OCI-LY1 (cell line): ENCODE measurements at regions not wholly inside any gene's neighbourhood (a gene's known extent, or its start where the extent isn't known, plus 50 kb on each side); places are given as distances from the start of the nearest gene placed in this dataset.

ENCODE experiments used
- H2AFZ ChIP-seq: fragments of 200-600 bp; sonication (generic), shearing (Covaris generic); 2 replicates; pipeline ENCODE4 v1.6.0; 2014; ENCODE audit warnings: antibody characterized with exemption, mild to moderate bottlenecking, low read length
- H3F3A ChIP-seq: fragments of 200-600 bp; sonication (generic), shearing (Covaris generic); 2 replicates; pipeline ENCODE4 v1.6.0; 2014; ENCODE audit warnings: mild to moderate bottlenecking, antibody characterized with exemption, low read length, moderate library complexity; ENCODE audit not compliant: insufficient read depth
- H3K27ac ChIP-seq: fragments of 200-600 bp; sonication (generic); 2 replicates; pipeline ENCODE4 v1.5.1; 2014; ENCODE audit warnings: low read length, mixed run types, mild to moderate bottlenecking, low read depth; ENCODE audit not compliant: poor library complexity, severe bottlenecking
- H3K27me3 ChIP-seq: fragments of 200-600 bp; sonication (generic); 2 replicates; pipeline ENCODE4 v1.6.0; 2014; ENCODE audit warnings: antibody characterized with exemption, mild to moderate bottlenecking, low read length, moderate library complexity; ENCODE audit not compliant: insufficient read depth
- H3K36me3 ChIP-seq: fragments of 200-600 bp; sonication (generic); 2 replicates; pipeline ENCODE4 v1.6.1; 2014; ENCODE audit warnings: mild to moderate bottlenecking, antibody characterized with exemption, low read length, moderate library complexity, mixed read lengths; ENCODE audit not compliant: insufficient read depth
- H3K4me1 ChIP-seq: fragments of 200-600 bp; sonication (generic); 2 replicates; pipeline ENCODE4 v1.5.1; 2014; ENCODE audit warnings: mild to moderate bottlenecking, low read length, moderate library complexity; ENCODE audit not compliant: insufficient read depth, severe bottlenecking
- H3K4me2 ChIP-seq: fragments of 200-600 bp; sonication (generic), shearing (Covaris generic); 2 replicates; pipeline ENCODE4 v1.6.1; 2014; ENCODE audit warnings: low read length
- H3K4me3 ChIP-seq: fragments of 200-600 bp; sonication (generic); 2 replicates; pipeline ENCODE4 v1.5.1; 2014; ENCODE audit warnings: low read length, low read depth, mild to moderate bottlenecking, mixed read lengths; ENCODE audit not compliant: poor library complexity, severe bottlenecking
- H3K79me2 ChIP-seq: fragments of 200-600 bp; shearing (Covaris generic); 2 replicates; pipeline ENCODE4 v1.6.1; 2016; ENCODE audit warnings: mixed run types, low read length, mixed read lengths; ENCODE audit not compliant: insufficient read depth
- H3K9ac ChIP-seq: fragments of 200-600 bp; sonication (generic), shearing (Covaris generic); 2 replicates; pipeline ENCODE4 v1.6.1; 2014; ENCODE audit warnings: mild to moderate bottlenecking, low read length, mixed read lengths
- H3K9me2 ChIP-seq: fragments of 200-600 bp; sonication (generic), shearing (Covaris generic); 2 replicates; pipeline ENCODE4 v1.6.1; 2014; ENCODE audit warnings: low read depth, mild to moderate bottlenecking, low read length, mixed read lengths
- H3K9me3 ChIP-seq: fragments of 200-600 bp; shearing (Covaris generic); 2 replicates; pipeline ENCODE4 v1.6.1; 2014; ENCODE audit warnings: low read length, mixed read lengths
- H4K20me1 ChIP-seq: fragments of 200-600 bp; sonication (generic), shearing (Covaris generic); 2 replicates; pipeline ENCODE4 v1.6.0; 2016; ENCODE audit warnings: mild to moderate bottlenecking, low read length; ENCODE audit not compliant: insufficient read depth
- CTCF ChIP-seq: fragments of 200-600 bp; sonication (generic), shearing (Covaris generic); IDR thresholded peaks from 2 replicates; pipeline ENCODE4 v1.5.1; 2017; ENCODE audit warnings: mild to moderate bottlenecking, antibody characterized with exemption, low read length, moderate library complexity, mixed read lengths
- EZH2 ChIP-seq: fragments of 200-600 bp; sonication (generic), shearing (Covaris generic); IDR thresholded peaks from 2 replicates; pipeline ENCODE4 v1.8.0; 2017; ENCODE audit warnings: borderline replicate concordance, mixed run types, mild to moderate bottlenecking, antibody characterized with exemption, low read length, moderate library complexity, mixed read lengths

- no peak for TF ChIP-seq EZH2
- TF ChIP-seq CTCF: no peak
- H4K20me1 ChIP-seq: no peaks in the 10 kb centered on the region
- H2AFZ ChIP-seq: no peak overlapping the region
- no peaks in the 10 kb centered on the region for H3K79me2 ChIP-seq
- no peaks in the 10 kb centered on the region for H3F3A ChIP-seq
- H3K36me3 ChIP-seq: no peaks in the 10 kb centered on the region
- no peak overlapping the region for H3K9ac ChIP-seq
- no peaks in the 10 kb centered on the region for H3K9me3 ChIP-seq
- no peak overlapping the region for H3K4me3 ChIP-seq
- no peaks in the 10 kb centered on the region for H3K4me1 ChIP-seq
- H3K27me3 ChIP-seq: no peaks in the 10 kb centered on the region
- H3K4me2 ChIP-seq: no peak overlapping the region
- H3K27ac ChIP-seq: no peak overlapping the region
- H3K9me2 ChIP-seq: no peaks in the 10 kb centered on the region
Measured at GRCh38 chr10:69721690-69722310, 79.9 kb upstream of the COL13A1 start.

- Histone ChIP-seq H3K27me3 (no peaks in the 10 kb centered on the region), H3F3A (no peaks in the 10 kb centered on the region), H3K9me3 (no peaks in the 10 kb centered on the region), H4K20me1 (no peaks in the 10 kb centered on the region), H3K27ac (no peak overlapping the region), H3K4me2 (no peak overlapping the region), H2AFZ (no peak overlapping the region), H3K79me2 (no peaks in the 10 kb centered on the region), H3K9me2 (no peaks in the 10 kb centered on the region), H3K9ac (no peak overlapping the region), H3K4me1 (no peaks in the 10 kb centered on the region), H3K4me3 (no peak overlapping the region), H3K36me3 (no peaks in the 10 kb centered on the region)
- no peak for TF ChIP-seq CTCF
- TF ChIP-seq EZH2: no peak
Measured at GRCh38 chr10:69723653-69724052, 78.1 kb upstream of the COL13A1 start.

GRCh38 chr10:69726850-69727249 is 74.9 kb upstream of the COL13A1 start:
- Histone ChIP-seq H3K79me2 (no peaks in the 10 kb centered on the region), H3K9me3 (no peaks in the 10 kb centered on the region), H3F3A (no peaks in the 10 kb centered on the region), H4K20me1 (no peaks in the 10 kb centered on the region), H3K27me3 (no peaks in the 10 kb centered on the region), H3K4me2 (no peak overlapping the region), H3K4me3 (no peak overlapping the region), H2AFZ (no peak overlapping the region), H3K9me2 (no peaks in the 10 kb centered on the region), H3K9ac (no peak overlapping the region), H3K4me1 (no peaks in the 10 kb centered on the region), H3K27ac (no peak overlapping the region), H3K36me3 (no peaks in the 10 kb centered on the region)
- no peak for TF ChIP-seq CTCF
- TF ChIP-seq EZH2: no peak
